Left hindlimb (tissue), 1 donor: ENCODE measurements at regions not wholly inside any gene's neighbourhood (a gene's known extent, or its start where the extent isn't known, plus 50 kb on each side); places are given as distances from the start of the nearest gene placed in this dataset.
"Not testable (repeated sequence)": the region's sequence is repeated elsewhere in the genome, so short reads cannot be mapped to it uniquely, and the experiment has no call there.

Experiments
- DNase-seq: peaks from one replicate; pipeline ENCODE4 v3.0.0-alpha.2; 2018

DNA sequence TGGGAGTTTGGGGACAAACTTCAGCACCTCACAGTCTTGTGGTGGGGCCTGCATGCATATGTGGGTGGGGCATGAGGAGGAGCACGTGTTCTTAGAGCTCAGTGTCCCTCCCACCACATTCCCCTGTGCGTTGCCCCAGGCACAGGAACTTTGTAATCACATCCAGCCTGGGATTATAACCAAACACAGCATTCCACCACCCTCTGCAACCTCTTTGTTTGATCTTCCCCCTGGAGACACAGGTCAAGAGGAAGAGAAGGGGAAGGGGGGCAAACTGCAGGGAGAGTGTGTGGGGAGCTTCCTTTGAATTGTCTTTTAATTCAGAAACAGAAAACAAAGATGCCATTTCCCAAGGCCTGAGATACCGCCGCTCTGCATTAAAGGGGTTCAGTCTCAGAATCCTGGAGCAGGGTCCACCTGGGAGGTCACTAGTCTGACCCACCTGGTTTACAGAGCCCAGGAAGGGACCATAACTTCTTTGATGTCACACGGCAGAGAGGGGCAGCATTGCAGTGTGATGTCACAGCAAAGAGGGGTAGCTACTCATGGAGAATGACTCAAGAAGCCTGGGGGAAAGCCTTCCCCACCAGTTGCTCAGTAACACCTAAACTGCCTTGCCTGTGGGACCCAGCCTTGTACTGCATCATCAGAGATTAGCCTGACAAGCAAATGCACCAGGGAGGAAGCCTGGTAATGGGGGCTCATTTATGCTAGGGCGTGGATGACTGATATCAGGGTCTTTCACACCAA lies 106.3 kb upstream of the RNU6-1 start:
- DNase-seq: no peak

GRCh38 chr15:67946701-67947100 lies 106.9 kb upstream of the RNU6-1 start:
- DNase-seq: no peak

DNA sequence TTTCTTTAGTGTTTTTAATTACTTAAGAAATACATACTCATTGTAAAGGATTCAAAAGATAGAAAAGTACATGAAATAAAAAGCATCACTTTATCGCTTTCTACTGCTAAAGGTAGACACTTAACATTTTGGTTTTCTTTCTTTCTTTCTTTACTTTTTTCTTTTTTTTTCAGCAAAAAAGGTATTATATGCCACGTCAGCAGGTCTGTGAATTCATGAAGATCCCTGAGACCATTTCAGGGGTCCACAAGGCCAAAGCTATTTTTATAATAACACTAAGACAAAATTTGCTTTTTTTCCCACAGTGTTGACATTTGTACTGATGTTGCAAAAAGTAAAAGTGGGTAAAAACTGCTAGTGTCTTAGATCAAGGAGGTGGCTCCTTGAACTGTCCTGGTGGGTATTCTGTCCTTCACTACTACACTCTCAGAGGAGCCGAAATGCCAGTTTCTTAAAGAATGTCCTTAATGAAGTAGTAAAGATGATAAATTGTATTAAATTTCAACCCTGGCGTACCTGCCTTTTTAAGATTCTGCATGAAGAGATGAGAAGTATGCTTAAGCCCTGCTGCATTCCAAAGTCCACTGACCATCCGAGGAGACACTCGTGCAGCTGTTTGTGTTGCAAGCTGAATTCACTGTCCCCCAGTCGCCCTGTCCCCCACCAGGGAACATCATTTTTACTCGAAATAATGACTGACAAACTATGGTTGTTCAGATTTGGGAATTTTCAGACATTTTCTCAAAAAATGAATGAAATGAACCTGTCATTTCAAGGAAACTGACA lies 106.7 kb upstream of the PIAS1 start:
- DNase-seq: no peak

DNA sequence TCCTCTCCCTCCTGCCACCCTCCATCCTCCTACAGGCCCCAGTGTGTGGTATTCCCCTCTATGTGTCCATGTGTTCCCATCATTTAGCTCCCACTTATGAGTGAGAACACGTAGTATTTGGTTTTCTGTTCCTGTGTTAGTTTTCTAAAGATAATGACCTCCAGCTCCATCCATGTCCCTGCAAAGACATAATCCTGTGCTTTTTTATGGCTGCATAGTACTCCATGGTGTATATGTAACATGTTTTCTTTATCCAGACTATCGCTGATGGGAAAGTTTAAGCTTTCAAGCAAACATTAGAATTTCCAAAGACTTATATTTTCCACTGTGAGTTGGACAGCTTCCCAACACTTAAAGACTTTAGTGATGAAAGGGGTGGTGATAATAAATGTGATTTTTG lies 105.9 kb upstream of the PIAS1 start:
- DNase-seq: no peak

- not testable (repeated sequence) for DNase-seq
Measured at GRCh38 chr15:67951187-67951586, 102.9 kb upstream of the PIAS1 start.

GRCh38 chr15:67953299-67953698 lies 100.8 kb upstream of the PIAS1 start:
- DNase-seq: no peak

- no peak for DNase-seq
Measured at GRCh38 chr15:67955252-67955651, 98.9 kb upstream of the PIAS1 start.

- DNase-seq: no peak
Measured at GRCh38 chr15:67957435-67958132, 96.5 kb upstream of the PIAS1 start.

- peak; percentile 92 for DNase-seq
Measured at GRCh38 chr15:67967871-67968431, 86.2 kb upstream of the PIAS1 start.

- DNase-seq: no peak
Measured at GRCh38 chr15:67968564-67968963, 85.6 kb upstream of the PIAS1 start.

GRCh38 chr15:67968966-67969365 lies 85.1 kb upstream of the PIAS1 start:
- DNase-seq: no peak

- no peak for DNase-seq
Measured at GRCh38 chr15:67969892-67970291, 84.2 kb upstream of the PIAS1 start.

DNA sequence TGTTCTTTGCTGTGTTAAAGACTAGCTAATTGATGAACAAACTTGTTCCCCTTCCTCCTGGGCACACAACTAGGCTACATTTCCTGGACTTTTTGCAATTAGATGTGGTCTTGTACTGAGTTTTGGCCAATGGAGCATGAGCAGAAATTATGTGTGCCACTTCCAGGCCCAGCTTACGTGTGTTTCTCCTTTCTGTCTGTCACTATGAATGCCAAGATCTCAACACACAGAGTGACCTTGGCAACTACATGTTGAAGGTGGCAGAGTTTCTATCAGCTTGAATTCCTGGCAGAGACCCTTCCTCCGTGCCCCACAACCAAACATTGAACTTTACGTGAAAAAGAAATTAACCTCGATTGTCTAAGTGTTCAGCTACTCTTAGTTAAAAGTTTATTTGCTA lies 81.7 kb upstream of the PIAS1 start:
- no peak for DNase-seq

GRCh38 chr15:67973846-67974245 lies 80.3 kb upstream of the PIAS1 start:
- DNase-seq: no peak

DNA sequence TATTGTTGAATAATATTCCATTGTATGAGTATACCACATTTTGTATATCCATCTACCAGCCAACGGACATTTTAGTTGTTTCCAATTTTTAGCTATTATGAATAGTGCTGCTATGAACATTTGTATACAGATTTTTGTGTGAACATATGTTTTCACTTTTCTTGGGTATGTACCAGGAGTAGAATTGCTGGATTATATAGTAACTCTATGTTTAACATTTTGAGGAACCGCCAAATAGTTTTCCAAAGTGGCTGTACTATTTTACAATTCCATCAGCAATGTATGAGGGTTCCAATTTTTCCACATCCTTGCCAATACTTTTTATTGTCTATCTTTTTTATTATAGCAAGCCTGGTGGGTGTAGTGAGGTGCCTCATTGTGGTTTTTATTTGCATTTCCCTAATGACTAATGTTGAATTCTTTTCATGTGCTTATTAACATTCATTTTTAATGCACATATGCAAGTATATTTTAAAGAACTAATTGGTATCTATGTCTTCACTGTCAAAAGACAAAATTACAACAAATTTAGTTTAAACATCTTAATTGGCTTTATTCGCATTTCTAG lies 77.5 kb upstream of the PIAS1 start:
- no peak for DNase-seq

DNA sequence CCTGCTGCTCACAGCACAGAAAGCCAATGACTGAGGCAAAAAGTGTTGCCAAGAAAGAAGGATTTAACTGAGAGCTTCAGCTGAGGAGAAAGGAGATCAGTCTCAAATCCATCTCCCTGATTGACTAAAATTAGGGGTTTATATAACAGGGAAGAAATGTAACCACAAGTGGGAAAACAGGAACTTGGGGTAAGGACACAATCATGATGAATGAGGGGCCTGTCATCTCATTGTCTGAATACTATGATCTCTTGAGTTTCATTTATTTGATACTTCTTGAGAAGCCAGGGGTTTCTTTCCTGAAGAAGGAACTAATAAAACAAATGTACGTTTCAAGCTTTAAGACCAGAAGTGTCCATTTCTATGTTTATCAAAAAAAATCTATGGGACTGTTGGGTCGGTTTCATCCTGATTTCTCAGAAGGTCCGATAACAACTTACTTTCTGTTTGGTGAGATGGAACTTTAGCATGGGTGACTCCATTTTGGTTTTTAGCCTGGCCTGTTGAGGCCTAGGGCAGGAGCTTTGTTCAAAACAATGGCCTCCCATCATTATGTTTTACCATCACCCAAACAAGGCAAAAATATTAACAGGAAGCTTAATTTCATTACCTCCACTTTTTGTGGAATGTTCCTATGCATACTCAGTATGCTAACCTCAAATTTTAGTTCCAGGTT lies 76.6 kb upstream of the PIAS1 start:
- DNase-seq: no peak

DNA sequence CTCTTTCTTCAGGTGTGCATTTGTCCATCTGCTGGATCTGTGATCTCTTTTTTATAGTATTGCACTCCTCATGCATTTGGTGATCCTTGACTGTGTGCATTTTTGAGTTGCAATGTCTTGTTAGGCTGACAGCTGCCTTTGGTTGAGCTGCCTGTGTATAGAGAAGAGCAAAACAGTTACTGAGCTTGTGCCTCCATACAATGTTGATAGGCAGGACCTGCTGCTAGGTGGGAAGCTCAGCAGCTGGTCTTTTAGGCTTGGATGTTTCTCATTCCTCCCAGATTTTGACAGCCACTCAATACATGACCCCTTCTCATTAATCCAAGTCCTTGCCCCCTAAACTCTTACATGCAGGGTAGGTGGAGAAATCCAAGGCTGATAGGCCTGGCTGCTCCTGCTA lies 74.8 kb upstream of the PIAS1 start:
- no peak for DNase-seq

- DNase-seq: no peak
Measured at GRCh38 chr15:67980171-67980570, 73.9 kb upstream of the PIAS1 start.

- DNase-seq: no peak
Measured at GRCh38 chr15:67980773-67981685, 73.1 kb upstream of the PIAS1 start.

GRCh38 chr15:67981848-67982247 lies 72.3 kb upstream of the PIAS1 start:
- DNase-seq: no peak

GRCh38 chr15:67991706-67992105 lies 62.4 kb upstream of the PIAS1 start:
- DNase-seq: no peak
